GM19372 (cell line): ENCODE measurements at regions not wholly inside any gene's neighbourhood (a gene's known extent, or its start where the extent isn't known, plus 50 kb on each side); places are given as distances from the start of the nearest gene placed in this dataset.
A peak's percentile ranks its signal among the peaks of the same experiment; 100 is the strongest.

ENCODE experiments used
- ATAC-seq: cut with Tn5 transposase; IDR thresholded peaks from one replicate; pipeline ENCODE4 v1.9.1; 2021; ENCODE audit warnings: mild to moderate bottlenecking, low read depth, moderate library complexity; ENCODE audit not compliant: unreplicated experiment

- ATAC-seq = no peak
These were observed 265.4 kb upstream of the NFE2L3 start for GRCh38 chr7:25886387-25887240.

DNA sequence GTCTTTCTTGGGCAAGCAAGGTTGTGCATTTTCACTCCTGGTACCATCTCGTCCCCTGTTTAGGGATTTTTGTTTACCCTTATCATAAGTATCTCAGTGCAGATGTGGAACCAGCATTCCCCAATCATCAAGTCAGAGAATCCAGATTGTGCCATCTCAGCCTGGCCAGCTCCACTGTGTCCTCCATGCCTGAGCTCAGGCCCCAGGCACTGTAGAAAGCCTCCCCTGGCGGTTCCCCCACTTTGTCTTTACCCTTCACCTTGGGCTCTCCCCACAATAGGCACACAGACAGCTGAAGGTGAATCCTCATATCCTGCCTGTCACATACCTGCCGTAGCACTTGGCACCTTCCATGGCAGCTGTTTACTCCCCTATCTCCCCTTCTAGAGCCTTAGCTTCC lies 264.7 kb upstream of the NFE2L3 start:
- no peak for ATAC-seq

DNA sequence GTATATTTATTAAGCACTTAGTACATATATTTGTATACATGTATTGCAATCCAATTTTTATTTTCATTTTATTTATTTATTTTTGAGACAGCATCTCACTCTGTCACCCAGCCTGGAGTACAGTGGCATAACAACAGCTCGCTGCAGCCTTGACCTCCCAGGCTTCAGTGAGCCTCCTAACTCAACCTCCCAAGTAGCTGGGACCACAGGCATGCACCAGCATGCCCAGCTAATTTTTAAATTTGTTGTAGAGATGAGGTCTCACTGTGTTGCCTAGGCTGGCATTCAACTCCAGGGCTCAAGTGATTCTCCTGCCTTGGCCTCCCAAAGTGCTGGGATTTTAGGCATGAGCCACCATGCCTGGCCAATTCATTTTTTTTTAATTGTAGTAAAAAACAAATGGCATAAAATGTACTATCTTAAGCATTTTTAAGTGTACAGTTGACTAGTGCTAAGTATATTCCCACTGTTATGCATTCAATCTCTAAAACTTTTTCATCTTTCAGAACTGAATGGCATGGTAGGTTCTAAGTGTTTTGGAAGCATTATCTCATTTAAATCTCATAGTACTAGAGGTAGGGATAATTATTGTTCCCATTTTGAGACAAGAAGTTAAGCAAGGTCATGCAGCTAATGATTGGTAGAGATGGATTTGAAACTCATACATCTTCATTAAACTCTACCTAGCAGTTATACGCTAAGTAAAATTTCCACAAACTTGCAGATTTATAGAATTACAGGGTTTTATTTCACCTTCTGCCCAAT lies 264.0 kb upstream of the NFE2L3 start:
- ATAC-seq = no peak

- ATAC-seq = no peak
These were observed 262.2 kb upstream of the NFE2L3 start for GRCh38 chr7:25889765-25890164.

DNA sequence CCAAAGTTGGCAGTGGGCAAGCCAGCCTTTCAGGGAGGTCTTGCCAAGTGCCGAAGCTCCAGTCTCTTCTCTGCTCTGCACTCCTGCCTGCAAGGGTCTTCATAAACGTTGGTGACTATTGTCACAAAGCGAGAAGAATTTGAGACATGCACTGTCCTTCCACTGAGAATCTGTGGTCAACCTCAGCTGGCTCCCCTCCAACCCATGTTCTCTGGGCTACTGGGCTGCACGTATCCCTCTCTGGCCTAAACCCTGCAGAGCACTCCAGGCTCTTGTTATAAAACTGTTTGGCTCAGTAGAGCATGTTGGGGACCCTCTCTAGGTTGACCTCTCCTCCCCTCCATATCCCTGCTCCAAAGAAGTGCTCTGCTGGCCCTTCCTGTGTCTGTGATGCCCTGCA lies 260.4 kb upstream of the NFE2L3 start:
- no peak for ATAC-seq

DNA sequence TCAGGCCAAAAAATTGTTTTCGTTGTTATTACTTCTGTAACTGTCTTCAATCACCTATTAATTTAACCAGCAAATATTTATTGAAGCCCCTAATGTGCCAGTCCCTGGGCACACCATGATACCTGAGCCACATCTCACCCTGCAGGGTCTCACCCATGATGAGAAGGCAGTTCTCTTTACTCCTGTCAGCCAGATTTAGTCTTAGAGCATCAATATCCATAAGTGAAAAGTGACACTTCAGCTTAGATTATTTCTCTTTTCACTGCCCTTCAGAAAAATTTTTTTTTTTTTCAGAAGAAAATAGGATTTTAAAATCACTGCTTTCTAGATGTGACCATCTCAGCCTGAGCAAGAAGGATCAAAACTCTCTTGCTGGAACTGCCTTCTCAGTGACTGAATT lies 258.6 kb upstream of the NFE2L3 start:
- ATAC-seq = no peak

GRCh38 chr7:25894002-25894901 lies 257.7 kb upstream of the NFE2L3 start:
- ATAC-seq = no peak

- peak; percentile 51 for ATAC-seq
These were observed 256.9 kb upstream of the NFE2L3 start for GRCh38 chr7:25894902-25895791.

- ATAC-seq = no peak
These were observed 256.2 kb upstream of the NFE2L3 start for GRCh38 chr7:25895792-25896171.

DNA sequence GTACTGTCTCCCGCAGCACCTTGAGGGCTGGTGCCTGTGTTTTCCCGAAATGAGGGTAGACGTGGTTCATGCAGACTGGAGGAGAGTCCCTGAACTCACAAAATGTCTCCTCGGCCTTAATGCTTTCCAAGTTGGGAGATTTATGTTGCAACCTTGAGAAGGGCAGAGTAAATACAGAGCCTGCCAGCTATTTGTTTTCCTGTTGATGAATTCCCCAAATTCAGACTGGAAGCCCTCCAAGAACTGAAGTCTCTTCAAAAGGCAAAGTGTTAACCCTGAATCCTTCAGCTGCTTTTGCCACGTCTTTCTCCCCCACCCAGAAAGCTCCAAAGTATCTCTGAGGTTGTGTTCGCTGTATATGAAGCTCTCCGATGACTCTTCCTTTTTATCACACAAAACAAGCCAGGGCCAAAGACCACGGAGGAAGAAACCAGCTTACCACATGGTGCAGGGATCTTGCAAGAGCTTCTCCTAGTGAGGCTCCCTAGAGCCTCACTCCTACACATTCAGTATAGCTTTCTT lies 254.7 kb upstream of the NFE2L3 start:
- no peak for ATAC-seq

DNA sequence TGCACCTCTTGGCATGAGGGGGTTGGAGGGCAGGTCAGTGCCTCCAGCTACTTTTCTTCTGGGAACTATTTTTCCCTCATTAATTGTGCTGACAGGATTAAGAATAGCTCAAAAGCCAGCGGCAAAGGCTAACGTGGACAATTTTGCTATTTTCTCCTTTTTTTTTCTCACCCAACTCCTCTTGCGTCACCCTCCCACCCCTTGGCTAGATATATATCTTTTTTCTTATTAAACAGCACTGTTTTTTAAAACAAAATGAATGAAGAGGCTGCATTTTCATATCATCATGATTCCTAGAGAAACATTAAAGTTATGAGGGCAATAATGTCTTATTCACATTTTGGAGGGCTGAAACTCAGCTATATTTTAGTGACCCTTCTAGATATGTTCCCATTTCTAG lies 251.8 kb upstream of the NFE2L3 start:
- no peak for ATAC-seq

DNA sequence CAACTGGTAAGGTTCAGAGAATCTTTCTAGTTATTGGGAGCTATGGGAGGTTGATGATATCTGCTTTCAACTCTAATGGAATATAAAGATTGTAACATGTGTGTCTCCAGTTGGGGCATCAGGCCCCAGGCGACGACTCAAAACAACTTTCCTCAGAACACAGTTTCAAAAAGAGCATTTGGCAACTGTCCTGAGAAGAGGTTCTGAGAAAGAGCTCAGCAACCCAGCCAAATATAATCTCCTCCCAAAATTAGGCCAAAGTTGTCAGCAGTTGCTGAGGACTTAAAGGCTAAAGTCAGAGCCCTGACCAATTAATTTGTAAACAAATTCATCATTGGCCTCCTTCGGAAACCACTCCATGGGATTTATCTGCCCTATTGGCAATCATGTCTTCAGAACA lies 251.1 kb upstream of the NFE2L3 start:
- no peak for ATAC-seq

- no peak for ATAC-seq
These were observed 250.3 kb upstream of the NFE2L3 start for GRCh38 chr7:25901658-25902057.

DNA sequence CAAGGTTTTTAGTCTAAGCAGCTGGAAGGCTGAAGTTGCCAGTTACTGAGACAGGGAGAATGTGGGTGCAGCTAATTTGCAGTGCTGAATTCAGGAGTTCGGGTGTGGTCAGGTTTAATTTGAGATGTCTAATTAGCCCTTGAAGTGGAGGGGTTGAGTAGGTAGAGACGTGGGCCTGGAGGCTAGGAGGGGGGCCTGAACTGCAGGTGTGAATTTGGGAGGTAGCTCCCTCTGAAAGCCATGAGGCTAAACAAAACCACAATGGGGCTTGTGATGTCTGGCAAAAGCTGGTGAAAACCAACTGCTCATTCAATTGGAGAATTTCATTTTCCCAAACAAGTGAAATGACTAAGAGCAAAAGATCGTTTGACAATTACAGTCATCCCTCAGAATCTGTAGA lies 246.0 kb upstream of the NFE2L3 start:
- ATAC-seq = no peak

- ATAC-seq = no peak
These were observed 245.2 kb upstream of the NFE2L3 start for GRCh38 chr7:25906760-25907159.

- no peak for ATAC-seq
These were observed 244.8 kb upstream of the NFE2L3 start for GRCh38 chr7:25907214-25907613.

DNA sequence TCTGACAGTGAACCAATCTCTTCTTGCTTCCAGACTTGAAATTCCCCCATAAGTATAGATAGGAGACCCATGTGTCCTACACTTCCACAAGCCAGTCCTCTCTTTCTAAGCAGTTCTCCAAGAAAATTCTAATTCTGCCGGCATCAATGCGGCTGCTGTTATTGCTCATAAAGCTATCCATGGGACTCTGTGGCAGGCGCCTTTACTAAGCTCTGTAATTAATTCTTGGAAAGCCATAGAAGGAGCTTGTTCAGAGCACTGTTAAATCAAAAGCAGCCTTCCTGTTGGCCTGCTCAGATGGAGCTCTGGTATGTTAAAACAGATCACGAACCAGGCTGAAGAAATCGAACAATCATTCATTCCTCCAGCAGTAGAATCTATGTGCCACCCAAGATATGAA lies 244.3 kb upstream of the NFE2L3 start:
- ATAC-seq = no peak

GRCh38 chr7:25908154-25908949 lies 243.6 kb upstream of the NFE2L3 start:
- no peak for ATAC-seq
